Neuronal stem cell (in vitro differentiated cells): ENCODE measurements at regions not wholly inside any gene's neighbourhood (a gene's known extent, or its start where the extent isn't known, plus 50 kb on each side); places are given as distances from the start of the nearest gene placed in this dataset.
"Not testable (repeated sequence)": the region's sequence is repeated elsewhere in the genome, so short reads cannot be mapped to it uniquely, and the experiment has no call there.

ENCODE experiments used
- DNase-seq: peaks from one replicate; pipeline ENCODE4 v3.0.0-alpha.2; 2013; ENCODE audit warnings: low spot score
- H2AFZ ChIP-seq: one replicate; pipeline ENCODE4 v1.6.1; 2013; ENCODE audit warnings: mild to moderate bottlenecking, low read length, inconsistent platforms
- H2AK5ac ChIP-seq: 2 replicates; pipeline ENCODE4 v1.6.1; 2013; ENCODE audit warnings: low read depth, mild to moderate bottlenecking, inconsistent platforms, low read length, moderate library complexity, mixed read lengths
- H2BK120ac ChIP-seq: 2 replicates; pipeline ENCODE4 v1.6.1; 2013; ENCODE audit warnings: low read depth, mild to moderate bottlenecking, inconsistent platforms, low read length, moderate library complexity, mixed read lengths
- H2BK12ac ChIP-seq: one replicate; pipeline ENCODE4 v1.6.1; 2013; ENCODE audit warnings: low read length, inconsistent platforms
- H2BK15ac ChIP-seq: 2 replicates; pipeline ENCODE4 v1.6.1; 2013; ENCODE audit warnings: mild to moderate bottlenecking, low read length, inconsistent platforms, mixed read lengths
- H2BK5ac ChIP-seq: one replicate; pipeline ENCODE4 v1.6.1; 2013; ENCODE audit warnings: inconsistent platforms, mild to moderate bottlenecking, low read length, moderate library complexity
- H3K14ac ChIP-seq: one replicate; pipeline ENCODE4 v1.6.1; 2013; ENCODE audit warnings: low read length, inconsistent platforms
- H3K18ac ChIP-seq: 2 replicates; pipeline ENCODE4 v1.6.1; 2013; ENCODE audit warnings: low read length, inconsistent platforms
- H3K23ac ChIP-seq: 2 replicates; pipeline ENCODE4 v1.6.1; 2013; ENCODE audit warnings: low read depth, mild to moderate bottlenecking, mixed read lengths, low read length, inconsistent platforms; ENCODE audit not compliant: poor library complexity
- H3K27ac ChIP-seq: replicated peaks from 3 replicates; pipeline ENCODE4 v1.5.1; 2013; ENCODE audit warnings: low read length, inconsistent platforms
- H3K27me3 ChIP-seq, 3 experiments: 2 replicates each; pipeline ENCODE4 v1.6.1; 2013; ENCODE audit warnings: low read length in 3 of 3, mild to moderate bottlenecking in 2 of 3, inconsistent platforms in 1 of 3, low read depth in 1 of 3, mixed read lengths in 1 of 3, moderate library complexity in 1 of 3; ENCODE audit not compliant: control insufficient read depth in 3 of 3, insufficient read depth in 3 of 3
- H3K36me3 ChIP-seq, 2 donors: replicated peaks in 1 of 2; 2 replicates each; pipeline ENCODE4 v1.6.1; 2013; ENCODE audit warnings: low read length in 2 of 2; ENCODE audit not compliant: control insufficient read depth in 2 of 2, insufficient read depth in 2 of 2
- H3K4ac ChIP-seq: 2 replicates; pipeline ENCODE4 v1.6.1; 2013; ENCODE audit warnings: inconsistent platforms, mild to moderate bottlenecking, low read length, moderate library complexity
- H3K4me1 ChIP-seq, 2 donors: 1 replicate in 1 of 2; 2 replicates in 1 of 2; pipeline ENCODE4 v1.6.1; 2013; ENCODE audit warnings: low read length in 2 of 2, low read depth in 1 of 2; ENCODE audit not compliant: control insufficient read depth in 2 of 2, insufficient read depth in 1 of 2
- H3K4me2 ChIP-seq: one replicate; pipeline ENCODE4 v1.6.1; 2013; ENCODE audit warnings: mild to moderate bottlenecking, low read length, inconsistent platforms; ENCODE audit not compliant: insufficient read depth, poor library complexity, severe bottlenecking
- H3K4me3 ChIP-seq, 2 donors: 2 replicates each; pipeline ENCODE4 v1.5.1; 2013; ENCODE audit warnings: low read length in 2 of 2, mild to moderate bottlenecking in 2 of 2, inconsistent platforms in 1 of 2, moderate library complexity in 1 of 2
- H3K79me1 ChIP-seq: one replicate; pipeline ENCODE4 v1.6.1; 2013; ENCODE audit warnings: low read depth, mild to moderate bottlenecking, inconsistent platforms, low read length, moderate library complexity
- H3K9ac ChIP-seq: one replicate; pipeline ENCODE4 v1.6.1; 2013; ENCODE audit warnings: mild to moderate bottlenecking, low read depth, low read length, inconsistent platforms; ENCODE audit not compliant: poor library complexity
- H3K9me3 ChIP-seq, 2 donors: replicated peaks in 1 of 2; 2 replicates each; pipeline versions ENCODE3 to v1.6.1; 2013; ENCODE audit warnings: low read length in 2 of 2, mild to moderate bottlenecking in 2 of 2, inconsistent platforms in 1 of 2, low read depth in 1 of 2, mixed read lengths in 1 of 2, moderate library complexity in 1 of 2; ENCODE audit not compliant: control insufficient read depth in 2 of 2, insufficient read depth in 1 of 2
- H4K8ac ChIP-seq: one replicate; pipeline ENCODE4 v1.6.1; 2013; ENCODE audit warnings: low read depth, mild to moderate bottlenecking, inconsistent platforms, low read length, moderate library complexity
- H4K91ac ChIP-seq: one replicate; pipeline ENCODE4 v1.6.1; 2013; ENCODE audit warnings: low read length, low read depth, mild to moderate bottlenecking, inconsistent platforms; ENCODE audit not compliant: poor library complexity
- WGBS, 2 donors: extraction: QIAGEN DNeasy Blood & Tissue Kit; methylation state at CpG; one replicate each; pipeline ENCODE4 v1.1.7; 2013; ENCODE audit warnings: missing lambda C conversion rate in 2 of 2, mixed read lengths in 1 of 2; ENCODE audit not compliant: insufficient read length in 2 of 2, insufficient replicate concordance in 1 of 2; ENCODE audit errors: extremely low coverage in 2 of 2; 5-methylcytosine and 5-hydroxymethylcytosine counted together

GRCh38 chr3:152910966-152911365 is 76.0 kb downstream of the P2RY1 start:
- Histone ChIP-seq H3K4ac (no peak overlapping the region), H4K91ac (no peak overlapping the region), H3K79me1 (no peaks in the 10 kb centered on the region), H2BK120ac (no peak overlapping the region), H3K27me3 (no peaks in the 10 kb centered on the region), H3K4me2 (no peak overlapping the region), H3K4me1 (no peaks in the 10 kb centered on the region), H2AK5ac (no peak overlapping the region), H3K14ac (no peak overlapping the region), H3K9me3 (no peaks in the 10 kb centered on the region), H3K27ac (no peak overlapping the region), H3K9ac (no peak overlapping the region), H3K4me3 (no peak overlapping the region), H3K18ac (no peak overlapping the region), H2BK12ac (no peak overlapping the region), H2BK15ac (no peak overlapping the region), H2AFZ (no peak overlapping the region), H3K36me3 (no peaks in the 10 kb centered on the region), H3K23ac (no peak overlapping the region), H2BK5ac (no peak overlapping the region), H4K8ac (no peak overlapping the region)
- WGBS, 2 donors = no CpG with 5 or more reads among the region's 1 CpG
- DNase-seq = no peak

- not testable (repeated sequence) for H4K8ac ChIP-seq, H3K79me1 ChIP-seq, H3K4me2 ChIP-seq, H2AK5ac ChIP-seq, H2BK12ac ChIP-seq, H3K9ac ChIP-seq, H3K4me3 ChIP-seq, H2BK120ac ChIP-seq, H3K27me3 ChIP-seq, H2AFZ ChIP-seq, H4K91ac ChIP-seq, H3K4me1 ChIP-seq, H2BK5ac ChIP-seq, H3K18ac ChIP-seq, DNase-seq, H2BK15ac ChIP-seq, H3K9me3 ChIP-seq, H3K23ac ChIP-seq, H3K14ac ChIP-seq, H3K27ac ChIP-seq, H3K36me3 ChIP-seq, H3K4ac ChIP-seq
- no CpG with 5 or more reads among the region's 8 CpGs for WGBS, 2 donors
Measured at GRCh38 chr3:152914743-152915142, 79.8 kb downstream of the P2RY1 start.

GRCh38 chr3:152915695-152916094 is 80.8 kb downstream of the P2RY1 start:
- Histone ChIP-seq H3K27me3 (no peaks in the 10 kb centered on the region), H4K8ac (no peak overlapping the region), H3K27ac (no peak overlapping the region), H3K14ac (no peak overlapping the region), H3K18ac (no peak overlapping the region), H3K4me1 (no peaks in the 10 kb centered on the region), H3K9me3 (no peaks in the 10 kb centered on the region), H2BK120ac (no peak overlapping the region), H2BK5ac (no peak overlapping the region), H3K4me3 (no peak overlapping the region), H2BK12ac (no peak overlapping the region), H3K9ac (no peak overlapping the region), H2BK15ac (no peak overlapping the region), H2AFZ (no peak overlapping the region), H3K79me1 (no peaks in the 10 kb centered on the region), H3K23ac (no peak overlapping the region), H2AK5ac (no peak overlapping the region), H3K4ac (no peak overlapping the region), H3K36me3 (no peaks in the 10 kb centered on the region), H4K91ac (no peak overlapping the region), H3K4me2 (no peak overlapping the region)
- no CpG with 5 or more reads among the region's 3 CpGs for WGBS, 2 donors
- DNase-seq = no peak

- Histone ChIP-seq H3K4me2 (no peak overlapping the region), H4K91ac (no peak overlapping the region), H2BK12ac (no peak overlapping the region), H3K14ac (no peak overlapping the region), H2BK15ac (no peak overlapping the region), H2BK120ac (no peak overlapping the region), H2BK5ac (no peak overlapping the region), H3K27ac (no peak overlapping the region), H3K4me1 (no peaks in the 10 kb centered on the region), H3K27me3 (no peaks in the 10 kb centered on the region), H2AK5ac (no peak overlapping the region), H3K9me3 (no peaks in the 10 kb centered on the region), H3K4ac (no peak overlapping the region), H2AFZ (no peak overlapping the region), H4K8ac (no peak overlapping the region), H3K18ac (no peak overlapping the region), H3K23ac (no peak overlapping the region), H3K36me3 (no peaks in the 10 kb centered on the region), H3K9ac (no peak overlapping the region), H3K4me3 (no peak overlapping the region), H3K79me1 (no peaks in the 10 kb centered on the region)
- WGBS, 2 donors = no CpG with 5 or more reads among the region's 5 CpGs
- no peak for DNase-seq
Measured at GRCh38 chr3:152916753-152917279, 81.9 kb downstream of the P2RY1 start.
